Gastroesophageal sphincter (tissue), 4 donors: ENCODE measurements at regions not wholly inside any gene's neighbourhood (a gene's known extent, or its start where the extent isn't known, plus 50 kb on each side); places are given as distances from the start of the nearest gene placed in this dataset.

ENCODE experiments used
- ATAC-seq: fragments of 150-250 bp; one replicate; pipeline ENCODE4 v1.9.1; 2016; ENCODE audit warnings: mild to moderate bottlenecking, moderate library complexity
- H3K27ac ChIP-seq, 4 donors: fragments of 200-600 bp; sonication (generic) in 3 of 4; 1 replicate in 3 of 4; 2 replicates in 1 of 4; pipeline ENCODE4 v1.5.1; 2016 to 2019
- H3K27me3 ChIP-seq: fragments of 200-600 bp; sonication (generic); one replicate; pipeline ENCODE4 v1.5.1; 2019
- H3K36me3 ChIP-seq, 2 donors: fragments of 200-600 bp; sonication (generic); one replicate each; pipeline ENCODE4 v1.5.1; 2019; ENCODE audit warnings: control low read depth in 1 of 2
- H3K4me1 ChIP-seq, 3 donors: fragments of 200-600 bp; sonication (generic); 1 replicate in 2 of 3; 2 replicates in 1 of 3; pipeline ENCODE4 v1.5.1; 2016 to 2019; ENCODE audit warnings: control low read depth in 2 of 3
- H3K4me3 ChIP-seq, 2 donors: fragments of 200-600 bp; sonication (generic); one replicate each; pipeline ENCODE4 v1.5.1; 2019; ENCODE audit warnings: mild to moderate bottlenecking in 1 of 2, moderate library complexity in 1 of 2
- H3K9me3 ChIP-seq, 3 donors: fragments of 200-600 bp; sonication (generic); one replicate each; pipeline ENCODE4 v1.5.1; 2017 to 2019; ENCODE audit warnings: control low read depth in 2 of 3
- EP300 ChIP-seq: sonication (generic); formaldehyde crosslinking; IDR thresholded peaks from one replicate; pipeline ENCODE4 v1.6.1; 2017; ENCODE audit warnings: antibody characterized with exemption, mild to moderate bottlenecking
- POLR2A ChIP-seq, 2 donors: fragments of 450-650 bp; IDR thresholded peaks; one replicate each; pipeline ENCODE4 v1.6.1; 2017; ENCODE audit warnings: antibody characterized with exemption in 2 of 2, mild to moderate bottlenecking in 2 of 2, moderate library complexity in 1 of 2
- POLR2AphosphoS5 ChIP-seq: sonication (generic); formaldehyde crosslinking; IDR thresholded peaks from one replicate; pipeline ENCODE4 v1.6.1; 2017; ENCODE audit warnings: antibody characterized with exemption
- WGBS, 2 donors: methylation state at CpG; one replicate each; pipeline ENCODE4 v1.1.5; 2018; ENCODE audit warnings: low coverage in 1 of 2; 5-methylcytosine and 5-hydroxymethylcytosine counted together
- TF ChIP-seq, protein P1 (sequence below), 4 experiments: fragments of 200-600 bp in 2 of 4; fragments of 450-650 bp in 2 of 4; sonication (generic) in 1 of 4; IDR thresholded peaks; one replicate each; pipeline ENCODE4 v1.5.1; 2017 to 2019; ENCODE audit warnings: antibody characterized with exemption in 4 of 4, mild to moderate bottlenecking in 2 of 4, moderate library complexity in 2 of 4

DNA sequence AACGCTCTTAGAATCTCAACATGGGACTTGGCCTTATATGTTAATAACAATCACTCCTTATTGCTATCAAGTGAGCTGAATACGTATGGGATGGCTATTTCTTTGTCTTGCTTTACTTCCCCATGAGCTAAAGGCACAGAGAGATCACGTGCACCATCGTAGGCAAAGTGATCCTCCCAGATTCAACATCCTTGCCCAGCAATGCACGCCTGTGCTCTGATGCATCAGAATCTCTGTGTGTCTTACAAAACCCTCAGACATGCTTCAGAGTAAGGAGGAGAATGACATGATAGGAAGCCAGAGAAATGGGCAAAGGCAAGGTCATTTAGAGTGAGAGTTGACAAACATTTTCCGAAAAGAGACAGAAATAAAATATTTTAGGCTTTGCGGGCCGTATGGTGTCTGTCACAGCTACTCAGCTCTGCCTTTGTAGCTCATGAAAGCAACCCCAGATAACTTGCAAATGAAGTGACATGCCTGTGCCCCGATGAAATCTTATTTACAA lies 277.6 kb upstream of the CDH4 start:
- H3K9me3 ChIP-seq, result peaks cover 0 to 6% (median 0%) of the 10 kb centered on the region in 3 donors
- WGBS, 2 donors, result 61 to 67% methylated on average over 8 of the region's 9 CpGs
- no peak overlapping the region for H3K4me3 ChIP-seq
- peaks cover 0 to 11% (median 0%) of the 10 kb centered on the region in 3 donors for H3K4me1 ChIP-seq
- no peaks in the 10 kb centered on the region for H3K27me3 ChIP-seq
- no peak for TF ChIP-seq POLR2A (IDR thresholded peaks at IDR 0.05)
- no peak for TF ChIP-seq POLR2AphosphoS5
- no peak for TF ChIP-seq EP300
- TF ChIP-seq, protein P1, sequence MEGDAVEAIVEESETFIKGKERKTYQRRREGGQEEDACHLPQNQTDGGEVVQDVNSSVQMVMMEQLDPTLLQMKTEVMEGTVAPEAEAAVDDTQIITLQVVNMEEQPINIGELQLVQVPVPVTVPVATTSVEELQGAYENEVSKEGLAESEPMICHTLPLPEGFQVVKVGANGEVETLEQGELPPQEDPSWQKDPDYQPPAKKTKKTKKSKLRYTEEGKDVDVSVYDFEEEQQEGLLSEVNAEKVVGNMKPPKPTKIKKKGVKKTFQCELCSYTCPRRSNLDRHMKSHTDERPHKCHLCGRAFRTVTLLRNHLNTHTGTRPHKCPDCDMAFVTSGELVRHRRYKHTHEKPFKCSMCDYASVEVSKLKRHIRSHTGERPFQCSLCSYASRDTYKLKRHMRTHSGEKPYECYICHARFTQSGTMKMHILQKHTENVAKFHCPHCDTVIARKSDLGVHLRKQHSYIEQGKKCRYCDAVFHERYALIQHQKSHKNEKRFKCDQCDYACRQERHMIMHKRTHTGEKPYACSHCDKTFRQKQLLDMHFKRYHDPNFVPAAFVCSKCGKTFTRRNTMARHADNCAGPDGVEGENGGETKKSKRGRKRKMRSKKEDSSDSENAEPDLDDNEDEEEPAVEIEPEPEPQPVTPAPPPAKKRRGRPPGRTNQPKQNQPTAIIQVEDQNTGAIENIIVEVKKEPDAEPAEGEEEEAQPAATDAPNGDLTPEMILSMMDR (IDR thresholded peaks at IDR 0.05), result no peak
- no peaks in the 10 kb centered on the region for H3K36me3 ChIP-seq
- no peak for ATAC-seq
- H3K27ac ChIP-seq, result no peak overlapping the region

DNA sequence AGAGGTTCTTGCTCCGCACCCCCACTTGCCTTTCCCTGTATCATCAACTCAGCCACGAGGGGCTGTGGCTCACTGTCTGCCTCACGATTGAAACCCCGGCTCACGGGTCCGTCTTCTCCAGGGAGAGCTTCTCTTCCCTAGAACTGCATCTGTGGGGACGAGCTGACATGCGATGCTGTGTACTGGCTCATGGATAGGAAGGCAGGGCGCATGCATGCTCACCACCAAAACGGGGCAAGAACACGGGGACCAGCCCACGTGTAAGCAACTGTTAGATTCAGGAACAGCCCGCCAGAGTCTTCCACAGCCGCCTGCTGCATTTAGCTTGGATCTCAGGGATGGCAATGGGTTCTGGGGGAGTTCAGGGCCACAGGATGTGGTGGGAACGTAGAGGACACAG lies 275.9 kb upstream of the CDH4 start:
- Histone ChIP-seq H3K27ac (no peak overlapping the region), H3K36me3 (no peaks in the 10 kb centered on the region), H3K4me3 (no peak overlapping the region), H3K9me3 (peaks cover 0 to 13% (median 0%) of the 10 kb centered on the region in 3 donors), H3K27me3 (no peaks in the 10 kb centered on the region), H3K4me1 (peaks cover 0 to 11% (median 0%) of the 10 kb centered on the region in 3 donors)
- no peak for TF ChIP-seq POLR2A (IDR thresholded peaks at IDR 0.05)
- TF ChIP-seq, protein P1 (IDR thresholded peaks at IDR 0.05), result no peak
- no peak for TF ChIP-seq POLR2AphosphoS5
- TF ChIP-seq EP300, result no peak
- 73 to 86% methylated on average over 3 to 13 of the region's 15 CpGs for WGBS, 2 donors
- no peak for ATAC-seq

DNA sequence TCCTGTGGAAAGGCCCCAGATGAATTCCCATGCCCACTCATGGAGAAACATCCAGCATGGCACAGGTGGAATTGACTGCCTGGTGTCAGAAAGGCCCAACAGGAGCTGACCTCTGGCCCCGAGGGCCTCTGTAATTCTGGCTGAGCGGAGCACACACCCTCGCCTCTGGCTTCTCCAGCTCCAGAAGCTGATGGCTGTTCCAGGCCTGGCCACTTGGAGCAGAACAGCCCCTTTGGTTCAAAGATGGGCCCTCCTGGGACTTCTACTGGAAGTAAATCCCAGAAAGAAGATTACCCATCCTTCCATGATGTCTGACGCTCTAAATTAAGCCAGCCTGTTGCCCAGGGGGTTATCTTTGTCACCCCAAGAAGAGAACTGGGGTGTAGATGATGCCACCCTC lies 275.1 kb upstream of the CDH4 start:
- Histone ChIP-seq H3K9me3 (peaks cover 0 to 13% (median 0%) of the 10 kb centered on the region in 3 donors), H3K36me3 (no peaks in the 10 kb centered on the region), H3K4me3 (no peak overlapping the region), H3K27me3 (no peaks in the 10 kb centered on the region), H3K4me1 (peaks cover 0 to 11% (median 0%) of the 10 kb centered on the region in 3 donors), H3K27ac (no peak overlapping the region)
- 84% methylated on average over 3 of the region's 4 CpGs; no CpG with 5 or more reads in 1 of the 2 donors for WGBS, 2 donors
- TF ChIP-seq EP300, result no peak
- TF ChIP-seq, protein P1 (IDR thresholded peaks at IDR 0.05), result no peak
- no peak for TF ChIP-seq POLR2AphosphoS5
- TF ChIP-seq POLR2A (IDR thresholded peaks at IDR 0.05), result no peak
- no peak for ATAC-seq

DNA sequence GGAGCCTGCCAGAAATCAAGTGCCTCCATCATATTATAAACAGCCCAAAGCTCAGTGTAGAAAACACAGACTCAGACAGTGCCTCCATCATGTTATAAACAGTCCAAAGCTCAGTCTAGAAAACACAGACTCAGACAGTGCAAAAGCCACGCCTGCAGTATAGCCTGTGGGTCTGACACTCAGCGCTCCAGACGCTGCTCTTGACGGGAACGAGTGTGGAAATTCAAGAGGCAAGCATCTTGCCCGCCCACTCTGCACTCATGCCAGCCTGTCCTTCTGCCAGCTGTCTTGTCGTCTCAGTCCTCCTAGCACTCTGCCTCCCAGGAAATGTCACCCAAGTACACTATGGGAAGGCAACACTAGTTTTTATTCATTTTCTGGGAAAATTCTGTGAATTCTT lies 274.2 kb upstream of the CDH4 start:
- Histone ChIP-seq H3K4me3 (no peak overlapping the region), H3K27me3 (no peaks in the 10 kb centered on the region), H3K36me3 (no peaks in the 10 kb centered on the region), H3K9me3 (peaks cover 0 to 13% (median 0%) of the 10 kb centered on the region in 3 donors), H3K4me1 (peaks cover 0 to 11% (median 0%) of the 10 kb centered on the region in 3 donors), H3K27ac (no peak overlapping the region)
- 41 to 47% methylated on average over 5 to 7 of the region's 7 CpGs for WGBS, 2 donors
- TF ChIP-seq EP300, result no peak
- TF ChIP-seq, protein P1 (IDR thresholded peaks at IDR 0.05), result no peak
- no peak for TF ChIP-seq POLR2A (IDR thresholded peaks at IDR 0.05)
- no peak for TF ChIP-seq POLR2AphosphoS5
- no peak for ATAC-seq

DNA sequence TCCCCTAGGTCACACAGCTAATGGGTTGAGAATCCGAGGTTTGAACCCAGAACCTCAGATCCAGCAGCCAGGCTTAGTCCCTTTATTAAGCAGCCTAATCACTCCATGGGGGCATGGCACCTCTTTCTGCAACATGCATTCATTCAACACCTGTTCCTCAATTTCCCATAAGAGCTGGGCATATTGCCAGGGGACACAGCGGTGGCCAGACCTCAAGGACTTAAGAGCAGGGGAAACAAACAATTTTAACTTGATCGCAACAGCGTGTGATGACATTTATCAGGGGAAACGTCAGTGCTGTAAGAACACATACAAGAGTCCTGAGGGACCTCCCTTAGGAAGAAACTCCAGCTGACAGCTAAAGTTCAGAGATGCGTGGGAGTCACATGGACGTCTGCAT lies 267.4 kb upstream of the CDH4 start:
- no peaks in the 10 kb centered on the region for H3K4me1 ChIP-seq
- no peak overlapping the region for H3K4me3 ChIP-seq
- TF ChIP-seq POLR2A (IDR thresholded peaks at IDR 0.05) (no peak), EP300 (no peak), POLR2AphosphoS5 (no peak)
- TF ChIP-seq, protein P1 (IDR thresholded peaks at IDR 0.05), result no peak
- WGBS, 2 donors, result 45% methylated on average over 5 of the region's 7 CpGs; no CpG with 5 or more reads in 1 of the 2 donors
- peaks cover 0 to 5% (median 0%) of the 10 kb centered on the region in 3 donors for H3K9me3 ChIP-seq
- H3K27me3 ChIP-seq, result no peaks in the 10 kb centered on the region
- no peak overlapping the region for H3K27ac ChIP-seq
- no peaks in the 10 kb centered on the region for H3K36me3 ChIP-seq
- ATAC-seq, result no peak
